ENCODE measurements at regions not wholly inside any gene's neighbourhood (a gene's known extent, or its start where the extent isn't known, plus 50 kb on each side); places are given as distances from the start of the nearest gene placed in this dataset.
"Not testable (repeated sequence)": the region's sequence is repeated elsewhere in the genome, so short reads cannot be mapped to it uniquely, and the experiment has no call there.

DNA sequence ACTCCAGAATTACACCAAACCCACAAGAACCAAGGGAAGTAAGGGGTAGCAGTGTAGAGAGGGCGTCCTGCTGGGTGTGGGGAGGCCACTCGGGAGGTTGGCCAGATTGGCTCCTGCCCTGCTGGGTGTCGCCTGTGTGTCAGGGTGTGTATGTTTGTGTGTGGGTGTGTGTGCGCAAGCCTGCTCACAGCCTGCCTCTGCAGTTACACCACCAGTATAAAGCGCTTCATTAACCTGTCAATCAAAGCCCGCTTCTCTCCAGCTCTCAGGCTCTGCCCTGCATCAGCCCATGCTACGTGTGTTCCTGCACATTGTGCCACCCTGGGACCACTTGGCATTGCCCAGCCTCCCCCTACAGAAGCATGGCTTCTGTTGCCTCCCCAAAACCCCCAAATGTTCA, 83.3 kb upstream of the PAX2 start:
- TF ChIP-seq POLR2A (IDR thresholded peaks at IDR 0.05): no peak
- no peak for TF ChIP-seq CTCF (IDR thresholded peaks at IDR 0.05)
- WGBS, 2 donors: 36 to 40% methylated on average over 7 of the region's 7 CpGs
- intact Hi-C loops (cut with DNase I; ENCODE audit: low total_unique reads): no loop called here
- H3K4me3 ChIP-seq (ENCODE audit: low read depth, poor library complexity, severe bottlenecking): no peak overlapping the region
- DNase-seq (ENCODE audit: low spot score in 2 of 2): no peak

GRCh38 chr10:100664316-100665149, 80.8 kb upstream of the PAX2 start:
- intact Hi-C loops (cut with DNase I; ENCODE audit: low total_unique reads): no loop called here
- TF ChIP-seq POLR2A (IDR thresholded peaks at IDR 0.05) (no peak), CTCF (IDR thresholded peaks at IDR 0.05) (no peak)
- no peak for DNase-seq (ENCODE audit: low spot score in 2 of 2)
- WGBS, 2 donors: 52 to 56% methylated on average over 6 of the region's 6 CpGs
- no peak overlapping the region for H3K4me3 ChIP-seq (ENCODE audit: low read depth, poor library complexity, severe bottlenecking)

GRCh38 chr10:100666634-100667033, 78.7 kb upstream of the PAX2 start:
- H3K4me3 ChIP-seq (ENCODE audit: low read depth, poor library complexity, severe bottlenecking); DNase-seq (ENCODE audit: low spot score in 2 of 2); intact Hi-C loops (cut with DNase I; ENCODE audit: low total_unique reads): not testable (repeated sequence)
- 80 to 94% methylated on average over 2 of the region's 2 CpGs for WGBS, 2 donors

DNA sequence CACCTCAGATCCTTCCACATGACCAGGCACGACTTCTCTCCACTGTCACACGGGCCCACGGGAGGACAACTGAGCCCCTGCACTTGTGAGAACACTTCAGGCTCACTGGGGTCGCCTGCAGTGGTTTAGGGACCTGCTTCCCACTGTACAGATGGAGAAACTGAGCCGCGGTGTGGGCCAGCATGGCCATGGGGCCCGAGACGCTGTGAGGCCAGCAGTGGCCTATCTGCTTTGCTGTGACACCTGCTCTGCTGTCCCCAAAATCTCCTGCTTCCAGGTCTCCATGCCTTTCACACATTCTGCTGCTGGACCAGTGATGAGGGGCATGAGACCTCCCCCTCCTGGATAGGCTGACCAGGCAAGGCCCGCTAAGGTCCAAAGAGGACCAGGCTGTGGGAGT, 75.8 kb upstream of the PAX2 start:
- H3K4me3 ChIP-seq (ENCODE audit: low read depth, poor library complexity, severe bottlenecking): no peak overlapping the region
- TF ChIP-seq CTCF (IDR thresholded peaks at IDR 0.05) (no peak), POLR2A (IDR thresholded peaks at IDR 0.05) (no peak)
- WGBS, 2 donors: 44 to 69% methylated on average over 9 of the region's 9 CpGs
- DNase-seq (ENCODE audit: low spot score in 2 of 2): no peak
- intact Hi-C loops (cut with DNase I; ENCODE audit: low total_unique reads): no loop called here

- WGBS, 2 donors: 37 to 42% methylated on average over 6 of the region's 6 CpGs
- no peak overlapping the region for H3K4me3 ChIP-seq (ENCODE audit: low read depth, poor library complexity, severe bottlenecking)
- intact Hi-C loops (cut with DNase I; ENCODE audit: low total_unique reads): no loop called here
- no peak for DNase-seq (ENCODE audit: low spot score in 2 of 2)
- TF ChIP-seq CTCF (IDR thresholded peaks at IDR 0.05) (no peak), POLR2A (IDR thresholded peaks at IDR 0.05) (no peak)
Observed at GRCh38 chr10:100670368-100670767, 75.0 kb upstream of the PAX2 start.

DNA sequence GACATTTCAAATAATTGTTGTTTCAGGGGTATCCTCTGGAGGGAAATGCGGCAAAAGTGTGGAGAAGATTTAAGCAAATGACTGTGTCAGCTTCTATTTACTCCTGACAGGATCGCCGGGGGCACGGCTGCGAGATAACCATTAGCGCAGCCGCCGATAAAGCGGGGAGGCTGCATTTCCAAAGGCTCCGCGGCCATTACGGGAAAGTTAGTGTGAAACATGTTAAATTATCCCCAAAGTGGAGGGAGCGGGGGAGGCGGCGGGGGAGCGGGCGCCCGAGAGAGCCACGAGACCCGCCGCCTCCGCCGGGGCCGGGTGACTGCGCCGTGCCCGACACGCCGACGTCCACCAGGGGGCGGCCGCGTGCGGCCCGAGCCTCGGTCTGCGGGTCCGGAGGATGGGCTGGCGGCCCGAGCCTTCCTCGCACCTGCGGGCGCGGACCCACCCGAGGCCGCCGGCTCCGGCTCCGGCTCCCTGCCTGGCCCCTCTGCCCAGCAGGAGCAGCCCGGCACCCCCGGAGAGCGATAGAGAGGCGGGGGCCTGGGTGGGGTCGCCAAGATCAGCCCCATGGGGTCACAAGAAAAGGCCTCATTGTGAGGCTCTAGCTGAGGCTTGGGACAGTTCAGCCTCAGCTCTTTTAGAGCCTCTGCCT, 74.4 kb upstream of the PAX2 start:
- 2 to 6% methylated on average over 35 to 46 of the region's 54 CpGs for WGBS, 2 donors
- intact Hi-C loops (cut with DNase I; ENCODE audit: low total_unique reads): no loop called here
- H3K4me3 ChIP-seq (ENCODE audit: low read depth, poor library complexity, severe bottlenecking): no peak overlapping the region
- TF ChIP-seq POLR2A (IDR thresholded peaks at IDR 0.05) (no peak), CTCF (IDR thresholded peaks at IDR 0.05) (no peak)
- DNase-seq (ENCODE audit: low spot score in 2 of 2): no peak
